IPS-NIHi7 (cell line): ENCODE measurements at regions not wholly inside any gene's neighbourhood (a gene's known extent, or its start where the extent isn't known, plus 50 kb on each side); places are given as distances from the start of the nearest gene placed in this dataset.
"Not testable (repeated sequence)": the region's sequence is repeated elsewhere in the genome, so short reads cannot be mapped to it uniquely, and the experiment has no call there.

ENCODE experiments used
- DNase-seq: peaks from one replicate; pipeline ENCODE4 v3.0.0; 2012; ENCODE audit warnings: mixed read lengths; ENCODE audit errors: extremely low spot score

GRCh38 chr1:121051161-121051790 is 132.9 kb downstream of the FAM72B start:
- DNase-seq, result not testable (repeated sequence)

GRCh38 chr1:121052081-121052660 is 132.0 kb downstream of the FAM72B start:
- not testable (repeated sequence) for DNase-seq

- DNase-seq, result not testable (repeated sequence)
Measured at GRCh38 chr1:121054928-121055327, 129.2 kb downstream of the FAM72B start.

GRCh38 chr1:121066925-121067324 is 117.2 kb downstream of the FAM72B start:
- not testable (repeated sequence) for DNase-seq

GRCh38 chr1:121068738-121069499 is 115.2 kb downstream of the FAM72B start:
- DNase-seq, result not testable (repeated sequence)

- not testable (repeated sequence) for DNase-seq
Measured at GRCh38 chr1:121073852-121074251, 110.3 kb downstream of the FAM72B start.

- DNase-seq, result not testable (repeated sequence)
Measured at GRCh38 chr1:121075254-121075805, 108.8 kb downstream of the FAM72B start.

- DNase-seq, result not testable (repeated sequence)
Measured at GRCh38 chr1:121076674-121077073, 107.5 kb downstream of the FAM72B start.

- DNase-seq, result not testable (repeated sequence)
Measured at GRCh38 chr1:121079655-121080054, 104.5 kb downstream of the FAM72B start.

GRCh38 chr1:121080197-121080903 is 103.8 kb downstream of the FAM72B start:
- DNase-seq, result not testable (repeated sequence)

GRCh38 chr1:121080904-121081264 is 103.3 kb downstream of the FAM72B start:
- not testable (repeated sequence) for DNase-seq

- not testable (repeated sequence) for DNase-seq
Measured at GRCh38 chr1:121081625-121082199, 102.4 kb downstream of the FAM72B start.

GRCh38 chr1:121082995-121083394 is 101.1 kb downstream of the FAM72B start:
- not testable (repeated sequence) for DNase-seq

GRCh38 chr1:121086249-121086648 is 97.9 kb downstream of the FAM72B start:
- DNase-seq, result not testable (repeated sequence)

- DNase-seq, result not testable (repeated sequence)
Measured at GRCh38 chr1:121087221-121087620, 96.9 kb downstream of the FAM72B start.

GRCh38 chr1:121088568-121088967 is 95.6 kb downstream of the FAM72B start:
- not testable (repeated sequence) for DNase-seq

GRCh38 chr1:121092329-121092968 is 91.7 kb downstream of the FAM72B start:
- not testable (repeated sequence) for DNase-seq

GRCh38 chr1:121095014-121095413 is 89.1 kb downstream of the FAM72B start:
- not testable (repeated sequence) for DNase-seq

- DNase-seq, result not testable (repeated sequence)
Measured at GRCh38 chr1:121097127-121097866, 86.8 kb downstream of the FAM72B start.

- DNase-seq, result not testable (repeated sequence)
Measured at GRCh38 chr1:121097867-121098215, 86.3 kb downstream of the FAM72B start.
